A549 (cell line): ENCODE measurements at regions not wholly inside any gene's neighbourhood (a gene's known extent, or its start where the extent isn't known, plus 50 kb on each side); places are given as distances from the start of the nearest gene placed in this dataset.

Experiments
- ATAC-seq, 2 experiments: fragments of 200-7000 bp in 1 of 2; fragments of >200 bp in 1 of 2; cut with Nextera tagmentation in 1 of 2; cut with Tn5 transposase in 1 of 2; 3 replicates each; pipeline versions ENCODE4 v1.8.0 to v1.9.1; 2018 to 2020; ENCODE audit warnings: mild to moderate bottlenecking in 1 of 2, moderate library complexity in 1 of 2
- CTCF ChIA-PET: fragments of 300-600 bp; sonication (Branson Sonifier 250); formaldehyde crosslinking; extraction: SDS; loops from one replicate; lab custom pipeline; 2021; ENCODE audit warnings: antibody characterized with exemption, inconsistent platforms; lab: Yijun Ruan, JAX
- POLR2A ChIA-PET: fragments of 350-600 bp; formaldehyde crosslinking; extraction: SDS; loops from one replicate; lab custom pipeline; 2021; ENCODE audit warnings: antibody characterized with exemption, inconsistent platforms; lab: Yijun Ruan, JAX
- DNase-seq, 2 experiments: peaks; one replicate each; pipeline versions ENCODE4 v3.0.0 to v3.0.0-alpha.2; 2011 to 2016; ENCODE audit warnings: low read depth in 1 of 2, low spot score in 1 of 2
- FAIRE-seq: peaks from 2 replicates; lab custom pipeline; 2011; peaks lifted over from hg19 to GRCh38; lab: Jason Lieb, UNC
- H3K27ac ChIP-seq, 2 experiments: fragments of >200 bp; sonication (Bioruptor Twin); formaldehyde crosslinking; 3 replicates each; pipeline ENCODE4 v1.5.1; 2016 to 2017
- H3K4me1 ChIP-seq: fragments of >200 bp; sonication (Bioruptor Twin); formaldehyde crosslinking; 3 replicates; pipeline ENCODE4 v1.6.1; 2016
- H3K4me2 ChIP-seq: fragments of >200 bp; sonication (Bioruptor Twin); formaldehyde crosslinking; 3 replicates; pipeline ENCODE4 v1.6.1; 2016
- H3K4me3 ChIP-seq: fragments of >200 bp; sonication (Bioruptor Twin); formaldehyde crosslinking; 3 replicates; pipeline ENCODE4 v1.5.1; 2016
- H3K9me3 ChIP-seq: fragments of >200 bp; sonication (Bioruptor Twin); formaldehyde crosslinking; 3 replicates; pipeline ENCODE4 v1.6.1; 2016
- BHLHE40 ChIP-seq: IDR thresholded peaks from 2 replicates; pipeline ENCODE4 v1.6.1; 2012; ENCODE audit warnings: low read depth, low read length, inconsistent platforms
- CBX2 ChIP-seq: fragments of 200-600 bp; sonication (generic); IDR thresholded peaks from 2 replicates; pipeline ENCODE4 v1.6.1; 2016; ENCODE audit warnings: low read depth, mild to moderate bottlenecking, borderline replicate concordance
- CEBPB ChIP-seq, 2 experiments: fragments of >200 bp in 1 of 2; sonication (Bioruptor Twin) in 1 of 2; formaldehyde crosslinking in 1 of 2; IDR thresholded peaks; 2 replicates each; pipeline ENCODE4 v1.6.1; 2012 to 2016
- EHF ChIP-seq: fragments of 250-450 bp; sonication (Bioruptor Pico); IDR thresholded peaks from 2 replicates; pipeline ENCODE4 v1.5.0; 2020; ENCODE audit warnings: mild to moderate bottlenecking
- ESRRA ChIP-seq: fragments of 150-350 bp; IDR thresholded peaks from 2 replicates; pipeline ENCODE4 v1.6.1; 2014; ENCODE audit warnings: mild to moderate bottlenecking, low read length, borderline replicate concordance
- FOXS1 ChIP-seq: fragments of 250-450 bp; sonication (Bioruptor Pico); IDR thresholded peaks from 2 replicates; pipeline ENCODE4 v1.5.0; 2020; ENCODE audit warnings: mild to moderate bottlenecking, moderate library complexity
- HES2 ChIP-seq: fragments of >200 bp; sonication (Bioruptor Twin); formaldehyde crosslinking; IDR thresholded peaks from 2 replicates; pipeline ENCODE4 v1.6.1; 2016
- HEYL ChIP-seq: fragments of 250-450 bp; sonication (Bioruptor Pico); IDR thresholded peaks from 2 replicates; pipeline ENCODE4 v1.8.0; 2021; ENCODE audit warnings: mild to moderate bottlenecking, moderate library complexity
- HMGXB4 ChIP-seq: fragments of 250-450 bp; sonication (Bioruptor Pico); IDR thresholded peaks from 2 replicates; pipeline ENCODE4 v1.5.0; 2021; ENCODE audit warnings: mild to moderate bottlenecking, moderate library complexity, borderline replicate concordance
- HOXA7 ChIP-seq: fragments of 250-450 bp; sonication (Bioruptor Pico); IDR thresholded peaks from 2 replicates; pipeline ENCODE4 v1.5.0; 2020; ENCODE audit warnings: mild to moderate bottlenecking, moderate library complexity
- HOXB5 ChIP-seq: fragments of 250-450 bp; sonication (Bioruptor Pico); IDR thresholded peaks from 2 replicates; pipeline ENCODE4 v1.5.0; 2020; ENCODE audit warnings: mild to moderate bottlenecking, moderate library complexity
- MAX ChIP-seq: IDR thresholded peaks from 2 replicates; pipeline ENCODE4 v1.6.1; 2012
- NFE2L2 ChIP-seq: fragments of 150-350 bp; conservative IDR thresholded peaks from 2 replicates; pipeline ENCODE4 v1.6.1; 2014; ENCODE audit warnings: low read length
- PBX3 ChIP-seq: IDR thresholded peaks from 2 replicates; pipeline ENCODE4 v1.6.1; 2012
- PHF8 ChIP-seq: fragments of 200-600 bp; sonication (generic); IDR thresholded peaks from 2 replicates; pipeline ENCODE4 v1.6.1; 2016; ENCODE audit warnings: low read depth, mild to moderate bottlenecking, antibody characterized with exemption, moderate library complexity, borderline replicate concordance
- POLR2A ChIP-seq: IDR thresholded peaks from 2 replicates; pipeline ENCODE4 v1.6.1; 2012; ENCODE audit warnings: mild to moderate bottlenecking, low read length
- RARB ChIP-seq: fragments of 250-450 bp; sonication (Bioruptor Pico); IDR thresholded peaks from 2 replicates; pipeline ENCODE4 v1.8.0; 2021; ENCODE audit warnings: mild to moderate bottlenecking, moderate library complexity
- RCOR1 ChIP-seq: fragments of 150-350 bp; IDR thresholded peaks from 2 replicates; pipeline ENCODE4 v1.6.1; 2014; ENCODE audit warnings: antibody characterized with exemption, low read length, low read depth
- RNF2 ChIP-seq: fragments of 200-600 bp; sonication (generic); IDR thresholded peaks from 2 replicates; pipeline ENCODE4 v1.6.1; 2016; ENCODE audit warnings: low read depth, mild to moderate bottlenecking, antibody characterized with exemption, moderate library complexity, borderline replicate concordance
- USF2 ChIP-seq: fragments of 450-650 bp; IDR thresholded peaks from 2 replicates; pipeline ENCODE4 v1.6.1; 2014; ENCODE audit warnings: antibody characterized with exemption
- ZSCAN20 ChIP-seq: fragments of 250-450 bp; sonication (Bioruptor Pico); IDR thresholded peaks from 2 replicates; pipeline ENCODE4 v1.8.0; 2022; ENCODE audit warnings: mild to moderate bottlenecking, moderate library complexity
- WGBS: methylation state at CpG from one replicate; pipeline ENCODE4 v1.1.6; 2017; ENCODE audit errors: missing lambda C conversion rate; 5-methylcytosine and 5-hydroxymethylcytosine counted together
- TF ChIP-seq, protein P1 (sequence below): IDR thresholded peaks from 2 replicates; pipeline ENCODE4 v1.6.1; 2012; ENCODE audit warnings: low read depth, borderline replicate concordance
- TF ChIP-seq, protein P2 (sequence below): fragments of 200-600 bp; sonication (generic); IDR thresholded peaks from 2 replicates; pipeline ENCODE4 v1.6.1; 2016; ENCODE audit warnings: antibody characterized with exemption, mild to moderate bottlenecking, moderate library complexity

DNA sequence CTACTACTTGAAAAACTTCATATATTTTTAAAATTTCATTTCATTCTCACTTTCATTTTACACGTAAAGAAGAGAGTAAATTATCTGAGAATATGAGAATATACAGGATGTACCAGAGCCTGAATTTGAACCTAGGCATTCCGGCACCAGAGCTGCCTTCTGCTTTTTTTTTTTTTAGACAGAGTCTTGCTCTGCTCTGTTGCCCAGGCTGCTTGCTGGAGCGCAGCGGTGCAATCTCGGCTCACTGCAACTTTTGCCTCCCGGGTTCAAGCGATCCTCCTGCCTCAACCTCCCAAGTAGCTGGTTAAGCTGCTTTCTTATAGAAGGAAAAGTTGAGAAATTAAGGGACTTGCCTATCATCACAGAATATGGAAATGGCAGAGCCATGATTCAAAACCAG, 540.1 kb downstream of the EBF1 start:
- Histone ChIP-seq H3K4me2 (no peak overlapping the region), H3K4me1 (no peaks in the 10 kb centered on the region), H3K4me3 (no peak overlapping the region), H3K9me3 (no peaks in the 10 kb centered on the region), H3K27ac (no peak overlapping the region)
- WGBS: 61% methylated on average over 7 of the region's 7 CpGs
- no peak for DNase-seq
- TF ChIP-seq MAX: no peak
- no peak for TF ChIP-seq USF2
- no peak for TF ChIP-seq FOXS1 (CRISPR knock-in tag)
- TF ChIP-seq HOXB5 (CRISPR knock-in tag): no peak
- TF ChIP-seq, protein P1, sequence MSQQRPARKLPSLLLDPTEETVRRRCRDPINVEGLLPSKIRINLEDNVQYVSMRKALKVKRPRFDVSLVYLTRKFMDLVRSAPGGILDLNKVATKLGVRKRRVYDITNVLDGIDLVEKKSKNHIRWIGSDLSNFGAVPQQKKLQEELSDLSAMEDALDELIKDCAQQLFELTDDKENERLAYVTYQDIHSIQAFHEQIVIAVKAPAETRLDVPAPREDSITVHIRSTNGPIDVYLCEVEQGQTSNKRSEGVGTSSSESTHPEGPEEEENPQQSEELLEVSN: no peak
- TF ChIP-seq ZSCAN20 (CRISPR knock-in tag): no peak
- no peak for TF ChIP-seq PHF8
- no peak for TF ChIP-seq RCOR1
- TF ChIP-seq NFE2L2: no peak
- TF ChIP-seq RARB: no peak
- no peak for TF ChIP-seq HEYL (CRISPR knock-in tag)
- TF ChIP-seq RNF2: no peak
- TF ChIP-seq HMGXB4: no peak
- no peak for TF ChIP-seq CEBPB (IDR thresholded peaks at IDR 0.05)
- TF ChIP-seq HOXA7 (CRISPR knock-in tag): no peak
- TF ChIP-seq HES2: no peak
- TF ChIP-seq POLR2A: no peak
- no peak for TF ChIP-seq EHF (CRISPR knock-in tag)
- TF ChIP-seq, protein P2, sequence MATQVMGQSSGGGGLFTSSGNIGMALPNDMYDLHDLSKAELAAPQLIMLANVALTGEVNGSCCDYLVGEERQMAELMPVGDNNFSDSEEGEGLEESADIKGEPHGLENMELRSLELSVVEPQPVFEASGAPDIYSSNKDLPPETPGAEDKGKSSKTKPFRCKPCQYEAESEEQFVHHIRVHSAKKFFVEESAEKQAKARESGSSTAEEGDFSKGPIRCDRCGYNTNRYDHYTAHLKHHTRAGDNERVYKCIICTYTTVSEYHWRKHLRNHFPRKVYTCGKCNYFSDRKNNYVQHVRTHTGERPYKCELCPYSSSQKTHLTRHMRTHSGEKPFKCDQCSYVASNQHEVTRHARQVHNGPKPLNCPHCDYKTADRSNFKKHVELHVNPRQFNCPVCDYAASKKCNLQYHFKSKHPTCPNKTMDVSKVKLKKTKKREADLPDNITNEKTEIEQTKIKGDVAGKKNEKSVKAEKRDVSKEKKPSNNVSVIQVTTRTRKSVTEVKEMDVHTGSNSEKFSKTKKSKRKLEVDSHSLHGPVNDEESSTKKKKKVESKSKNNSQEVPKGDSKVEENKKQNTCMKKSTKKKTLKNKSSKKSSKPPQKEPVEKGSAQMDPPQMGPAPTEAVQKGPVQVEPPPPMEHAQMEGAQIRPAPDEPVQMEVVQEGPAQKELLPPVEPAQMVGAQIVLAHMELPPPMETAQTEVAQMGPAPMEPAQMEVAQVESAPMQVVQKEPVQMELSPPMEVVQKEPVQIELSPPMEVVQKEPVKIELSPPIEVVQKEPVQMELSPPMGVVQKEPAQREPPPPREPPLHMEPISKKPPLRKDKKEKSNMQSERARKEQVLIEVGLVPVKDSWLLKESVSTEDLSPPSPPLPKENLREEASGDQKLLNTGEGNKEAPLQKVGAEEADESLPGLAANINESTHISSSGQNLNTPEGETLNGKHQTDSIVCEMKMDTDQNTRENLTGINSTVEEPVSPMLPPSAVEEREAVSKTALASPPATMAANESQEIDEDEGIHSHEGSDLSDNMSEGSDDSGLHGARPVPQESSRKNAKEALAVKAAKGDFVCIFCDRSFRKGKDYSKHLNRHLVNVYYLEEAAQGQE: no peak
- FAIRE-seq: no peak
- ChIA-PET CTCF (no interaction called here), POLR2A (no interaction called here)
- ATAC-seq: no peak

- FAIRE-seq: no peak
Measured at GRCh38 chr5:158559066-158559465, 540.6 kb downstream of the EBF1 start.

More at GRCh38 chr5:158559066-158559465, 540.6 kb downstream of the EBF1 start:
- H3K4me1 ChIP-seq: no peaks in the 10 kb centered on the region
- no peak overlapping the region for H3K4me2 ChIP-seq
- 15% methylated on average over 4 of the region's 4 CpGs for WGBS
- H3K27ac ChIP-seq: no peak overlapping the region
- POLR2A ChIA-PET: no interaction called here
- no peak for ATAC-seq
- CTCF ChIA-PET: no interaction called here
- no peak for DNase-seq
- no peaks in the 10 kb centered on the region for H3K9me3 ChIP-seq
- no peak for TF ChIP-seq PBX3
- TF ChIP-seq ESRRA: no peak
- TF ChIP-seq CBX2: no peak
- no peak for TF ChIP-seq BHLHE40
- TF ChIP-seq PHF8: no peak
- no peak for TF ChIP-seq HOXB5 (CRISPR knock-in tag)
- no peak overlapping the region for H3K4me3 ChIP-seq
